Stimulated activated CD8-positive, alpha-beta memory T cell treated with anti-CD3 and anti-CD28 coated beads, Interleukin-15, amount 100 ng/mL, for 48 hours (primary cell): ENCODE measurements at regions not wholly inside any gene's neighbourhood (a gene's known extent, or its start where the extent isn't known, plus 50 kb on each side); places are given as distances from the start of the nearest gene placed in this dataset.
"Not testable (repeated sequence)": the region's sequence is repeated elsewhere in the genome, so short reads cannot be mapped to it uniquely, and the experiment has no call there.

Experiments used
- DNase-seq, 2 donors: peaks; one replicate each; pipeline ENCODE4 v3.0.0-alpha.2; 2020; ENCODE audit warnings: low read depth in 2 of 2

DNA sequence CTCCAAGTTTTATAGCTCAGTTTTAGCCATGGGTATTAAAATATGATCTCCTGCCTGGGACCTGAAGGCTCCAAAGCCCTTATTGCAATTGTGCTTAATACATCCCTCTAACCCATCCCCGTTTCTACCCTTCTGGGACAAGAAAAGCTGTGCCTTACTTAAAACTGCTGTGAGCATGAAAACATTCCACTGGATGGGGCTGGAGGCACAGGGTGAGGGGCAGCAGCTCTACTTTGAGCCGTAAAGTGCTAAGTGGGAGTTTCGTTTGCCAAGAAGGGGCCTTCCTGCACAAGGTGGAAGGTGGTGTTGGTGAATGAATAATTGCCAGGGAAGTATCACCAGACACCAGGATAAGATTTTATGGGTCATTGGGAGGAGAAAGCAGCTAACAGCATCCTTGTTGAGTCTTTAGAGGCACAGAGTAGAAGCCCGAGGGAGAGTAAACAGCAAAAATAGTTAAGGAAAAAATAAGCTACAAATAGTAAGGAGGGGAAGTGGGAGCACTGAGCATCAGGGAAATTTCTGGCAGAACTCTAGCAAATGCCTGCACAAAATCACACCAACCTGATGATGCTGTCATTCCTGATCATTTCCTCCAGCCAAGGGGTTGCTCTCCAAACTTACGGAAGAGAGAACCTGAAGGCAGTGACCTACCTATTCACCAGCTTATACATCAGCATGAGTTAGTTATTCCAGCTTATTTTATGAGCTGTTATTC is 218.4 kb downstream of the MREG start:
- no peak for DNase-seq

GRCh38 chr2:215793747-215794595 is 219.4 kb downstream of the MREG start:
- peak in 1 of 2 donors; percentile 30 for DNase-seq

DNA sequence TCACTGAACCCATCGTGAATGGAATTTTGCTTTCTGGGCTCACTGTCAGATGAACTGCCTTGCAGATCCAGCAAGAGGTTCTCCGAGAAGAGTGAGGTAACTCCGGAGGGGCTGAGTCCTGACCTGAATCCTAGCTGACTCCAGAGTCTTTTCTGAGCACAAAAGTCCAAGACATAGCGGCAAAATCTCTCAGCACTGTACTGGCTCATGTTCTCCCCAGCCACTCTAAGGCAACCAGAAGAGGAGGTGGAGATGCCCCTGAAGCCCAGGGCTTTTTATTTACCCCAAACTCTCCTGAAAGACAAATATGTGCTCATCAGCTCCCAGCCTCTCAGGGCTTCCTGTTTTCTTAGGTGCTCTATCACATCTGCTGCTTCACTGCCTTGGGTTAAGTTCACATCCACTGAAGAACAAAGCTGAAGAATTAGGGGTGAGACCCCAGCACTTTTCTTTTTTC is 221.8 kb downstream of the MREG start:
- DNase-seq: no peak

DNA sequence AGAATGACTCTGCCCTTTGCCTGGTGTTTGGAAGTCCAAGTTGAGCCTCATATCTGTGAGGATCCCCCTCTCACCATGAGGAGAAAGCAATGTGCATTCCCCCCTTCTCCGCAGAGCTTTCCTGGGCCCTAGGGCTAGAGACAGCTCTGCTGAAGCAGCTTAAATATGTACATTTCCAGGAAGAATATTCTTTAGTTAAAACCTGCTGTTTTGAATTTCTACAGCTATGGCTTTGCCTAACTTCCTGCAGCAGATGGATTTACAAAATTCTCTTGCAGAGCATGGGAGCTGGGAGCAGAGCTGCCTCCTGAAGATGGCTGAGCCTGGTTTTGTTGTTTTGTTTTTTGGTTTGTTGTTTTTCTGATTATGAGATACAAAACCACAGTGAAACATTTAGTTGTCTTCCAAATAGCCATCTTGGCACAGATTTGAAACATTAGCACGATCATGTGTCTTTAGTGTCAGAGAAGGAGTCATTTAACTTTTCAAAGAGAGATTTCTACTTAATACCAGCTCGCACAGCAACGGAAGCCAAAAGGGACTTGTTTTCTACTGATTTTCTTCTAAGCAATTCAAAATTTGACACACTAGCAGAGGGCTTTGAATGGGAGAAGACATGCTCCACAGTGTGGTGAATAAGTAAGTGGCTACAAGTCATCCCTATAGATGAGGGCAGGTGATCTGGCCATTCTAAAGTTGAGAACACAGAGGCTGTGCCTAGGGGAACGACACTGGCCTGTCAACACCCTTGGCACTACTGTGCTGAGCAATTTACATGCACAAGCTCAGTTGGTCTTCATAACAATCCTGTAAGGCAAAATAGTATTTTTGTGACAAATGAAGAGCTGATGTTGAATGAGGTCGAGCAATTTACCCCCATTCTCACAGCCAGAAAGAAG is 222.6 kb downstream of the MREG start:
- no peak for DNase-seq

- DNase-seq: no peak
Measured at GRCh38 chr2:215787565-215788178, 225.7 kb downstream of the MREG start.

GRCh38 chr2:215787025-215787424 is 226.3 kb downstream of the MREG start:
- no peak for DNase-seq

- DNase-seq: no peak
Measured at GRCh38 chr2:215784371-215784783, 229.0 kb downstream of the MREG start.

GRCh38 chr2:215783640-215784039 is 229.7 kb downstream of the MREG start:
- DNase-seq: not testable (repeated sequence)

DNA sequence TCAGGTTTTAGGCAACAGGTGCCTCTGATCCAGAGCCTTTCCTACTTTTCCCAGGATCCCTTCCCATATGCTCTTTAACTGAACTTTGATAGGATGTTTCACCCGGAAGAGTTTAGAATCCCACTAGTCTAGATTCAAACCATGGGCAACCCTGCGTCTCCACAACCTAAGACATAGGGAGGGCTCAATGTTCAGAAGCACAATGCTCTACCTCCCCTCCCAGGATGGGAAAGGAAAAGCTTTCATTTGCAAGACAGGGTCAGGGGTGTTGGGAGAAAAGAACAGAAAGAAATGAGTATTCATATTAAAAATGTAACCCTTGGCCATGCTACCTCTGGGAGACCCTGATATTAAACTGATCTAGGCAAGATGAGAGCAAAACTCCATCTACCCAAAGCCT is 230.4 kb downstream of the MREG start:
- DNase-seq: no peak

DNA sequence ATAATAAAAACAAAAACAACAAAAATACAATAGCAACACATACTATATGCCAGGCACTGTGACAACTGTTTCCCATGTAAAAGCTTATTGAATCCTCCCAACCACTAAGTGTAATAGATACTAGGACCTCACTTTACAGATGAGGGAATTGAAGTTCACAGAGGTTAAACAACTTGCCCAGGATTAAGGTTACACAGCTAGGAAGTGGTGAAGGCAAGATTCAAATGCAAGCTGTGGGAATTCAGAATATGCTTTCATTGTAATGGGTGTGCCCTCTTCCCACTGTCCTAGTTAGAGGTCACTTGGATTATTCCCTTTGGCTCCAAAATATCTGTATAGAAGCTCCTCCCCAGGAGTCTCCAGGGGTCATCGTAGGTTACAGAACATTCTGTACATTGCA is 231.1 kb downstream of the MREG start:
- DNase-seq: no peak

DNA sequence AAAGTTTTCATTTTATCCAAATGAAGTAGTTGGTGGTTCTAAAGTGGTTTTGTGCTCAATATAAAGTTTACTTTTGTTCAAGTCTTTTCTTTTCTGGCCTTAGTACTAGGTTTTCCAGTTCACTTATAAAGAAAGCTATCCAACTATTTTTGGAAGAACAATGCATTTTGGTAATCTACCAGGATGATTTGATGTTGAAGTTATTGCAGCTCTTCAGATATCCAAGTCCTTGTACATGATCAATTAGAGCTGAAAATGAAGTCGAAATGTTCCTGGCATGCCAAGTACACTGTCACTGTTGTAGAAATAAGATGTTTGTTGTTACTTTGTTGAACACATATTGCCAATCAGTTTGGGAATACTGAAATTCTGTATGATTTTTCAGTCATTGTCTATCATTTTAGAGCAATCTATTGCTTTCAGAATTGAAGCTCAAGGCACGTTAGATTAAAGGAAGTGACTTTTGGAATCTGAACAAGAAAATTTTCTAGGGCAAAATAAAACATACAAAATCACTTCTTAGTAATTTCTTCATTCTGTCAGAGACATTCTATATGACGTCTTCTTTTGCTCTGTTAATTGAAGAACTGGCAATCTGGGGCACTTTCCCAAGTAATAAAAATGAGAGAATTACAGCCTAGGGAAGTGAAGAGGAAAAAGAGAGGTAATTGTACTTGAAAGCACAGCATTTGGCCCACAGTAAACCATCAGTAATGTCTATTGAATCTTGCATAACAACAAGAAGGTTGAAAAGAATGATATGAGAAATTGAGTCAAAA is 232.3 kb downstream of the MREG start:
- DNase-seq: no peak

- no peak for DNase-seq
Measured at GRCh38 chr2:215780313-215780712, 233.0 kb downstream of the MREG start.

- no peak for DNase-seq
Measured at GRCh38 chr2:215779912-215780311, 233.4 kb downstream of the MREG start.

GRCh38 chr2:215777465-215778044 is 235.8 kb downstream of the MREG start:
- DNase-seq: no peak

DNA sequence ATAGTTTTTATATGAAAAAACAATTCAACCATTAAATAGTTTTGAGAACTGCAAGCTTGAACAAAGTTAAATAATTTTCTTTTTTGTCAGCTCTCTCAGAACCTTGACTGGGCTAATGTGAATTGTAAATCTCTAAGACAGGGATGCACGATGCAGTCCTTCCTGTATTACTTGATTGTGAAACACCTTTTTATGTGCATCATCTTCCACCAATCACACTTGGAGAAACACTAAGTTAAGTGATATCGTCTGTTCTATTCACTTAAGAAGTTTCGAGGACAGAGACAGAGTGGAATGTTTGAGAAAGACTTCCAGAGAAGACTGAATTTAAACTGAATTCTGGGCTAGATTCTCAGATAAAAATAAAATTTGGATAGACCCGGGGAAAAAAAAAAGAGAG is 238.2 kb downstream of the MREG start:
- DNase-seq: no peak

GRCh38 chr2:215773728-215774127 is 239.6 kb downstream of the MREG start:
- no peak for DNase-seq

DNA sequence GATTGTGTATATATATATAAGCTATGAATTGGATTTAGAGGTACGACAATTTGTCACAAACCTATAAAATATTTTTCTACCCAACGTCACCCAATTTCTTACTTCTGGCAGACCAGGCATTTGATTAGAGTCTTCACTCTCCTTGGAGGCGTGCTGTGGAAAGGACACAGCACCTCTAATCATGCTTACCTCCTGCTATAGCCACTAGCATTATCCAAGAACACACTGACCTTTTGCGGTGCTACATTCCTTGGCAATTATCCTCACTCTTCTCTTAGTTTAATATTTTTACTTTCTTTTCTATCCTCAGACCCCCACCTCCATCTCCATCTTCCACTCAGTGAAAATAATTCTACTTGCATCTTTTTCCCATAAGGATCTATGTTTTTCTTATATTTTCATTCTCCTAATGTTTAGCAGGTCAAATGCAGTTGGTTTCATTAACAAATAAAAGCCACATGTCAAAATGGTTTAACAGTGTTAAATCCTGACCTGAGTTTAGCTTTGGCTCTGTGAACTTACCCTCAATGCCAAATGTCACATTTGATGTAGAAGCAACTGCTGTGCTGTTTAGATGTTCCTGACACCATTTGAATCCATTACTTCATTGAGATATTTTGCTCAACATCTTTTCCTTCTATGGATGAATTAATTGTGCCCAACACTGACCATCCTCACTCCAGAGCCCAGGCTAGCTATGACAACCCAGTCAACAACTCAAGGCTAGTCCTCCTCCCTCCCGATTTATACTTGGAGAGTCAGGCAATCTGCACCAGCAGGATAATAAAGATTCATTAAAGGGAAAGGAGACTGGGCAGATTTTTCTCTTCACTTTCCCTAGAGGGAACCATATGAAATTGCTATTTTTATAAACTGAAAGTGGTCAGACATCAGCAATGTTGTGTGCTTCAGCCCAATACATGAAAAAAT is 240.5 kb downstream of the MREG start:
- no peak for DNase-seq

DNA sequence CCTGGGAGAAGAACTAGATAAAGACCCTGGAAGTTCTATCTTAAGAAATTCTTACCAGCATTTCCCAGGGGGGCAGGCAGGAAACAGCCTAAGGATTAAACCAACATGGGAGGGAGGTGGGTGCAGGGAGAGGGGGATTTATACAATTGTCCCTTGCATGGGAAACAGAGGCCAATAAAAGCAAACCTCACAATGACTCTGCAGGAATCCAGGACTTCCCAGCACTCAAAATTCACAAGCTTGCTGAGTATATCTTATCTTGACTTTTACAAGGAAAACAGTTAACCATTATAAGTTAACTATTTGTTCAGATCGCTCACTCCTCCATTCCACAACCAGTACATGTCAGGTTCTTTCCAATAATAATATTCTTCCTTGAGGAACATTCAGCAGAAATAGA is 241.3 kb downstream of the MREG start:
- DNase-seq: no peak

GRCh38 chr2:215771241-215771640 is 242.1 kb downstream of the MREG start:
- no peak for DNase-seq
